ENCODE measurements at regions not wholly inside any gene's neighbourhood (a gene's known extent, or its start where the extent isn't known, plus 50 kb on each side); places are given as distances from the start of the nearest gene placed in this dataset.

DNA sequence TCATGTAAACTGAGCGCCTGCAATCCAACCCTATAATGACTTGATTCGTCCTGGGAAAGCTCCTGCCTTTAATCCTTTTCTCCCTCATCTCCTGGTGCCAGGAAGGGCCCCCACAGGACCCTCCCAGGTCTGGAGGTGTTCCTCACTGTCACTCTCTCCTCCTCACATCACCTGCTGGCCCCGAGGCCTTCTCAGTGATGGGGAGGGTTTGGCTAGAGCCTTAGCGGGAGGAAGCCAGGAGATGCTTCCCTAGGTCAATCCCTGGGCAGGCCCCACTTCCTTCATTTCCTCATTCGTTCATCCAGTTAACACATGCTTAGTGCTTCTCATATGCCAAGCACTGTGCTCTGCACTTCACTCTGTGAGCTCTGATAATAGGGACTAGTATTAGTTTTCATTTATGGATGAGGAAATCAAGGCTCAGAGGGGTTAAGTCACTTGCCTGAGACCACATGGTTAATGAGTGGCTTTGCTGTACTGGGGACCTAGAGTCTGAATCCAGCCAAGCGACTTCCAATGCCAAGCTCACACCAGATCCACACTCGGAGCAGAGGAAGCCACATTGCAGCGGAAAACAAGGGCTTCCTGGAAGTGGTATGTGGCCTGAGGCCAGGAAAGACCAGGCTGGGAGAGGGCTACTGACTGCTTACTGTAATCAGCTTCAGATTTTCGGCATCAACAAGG is 50.3 kb upstream of the CHRNB4 start:
- TF ChIP-seq, protein P1, sequence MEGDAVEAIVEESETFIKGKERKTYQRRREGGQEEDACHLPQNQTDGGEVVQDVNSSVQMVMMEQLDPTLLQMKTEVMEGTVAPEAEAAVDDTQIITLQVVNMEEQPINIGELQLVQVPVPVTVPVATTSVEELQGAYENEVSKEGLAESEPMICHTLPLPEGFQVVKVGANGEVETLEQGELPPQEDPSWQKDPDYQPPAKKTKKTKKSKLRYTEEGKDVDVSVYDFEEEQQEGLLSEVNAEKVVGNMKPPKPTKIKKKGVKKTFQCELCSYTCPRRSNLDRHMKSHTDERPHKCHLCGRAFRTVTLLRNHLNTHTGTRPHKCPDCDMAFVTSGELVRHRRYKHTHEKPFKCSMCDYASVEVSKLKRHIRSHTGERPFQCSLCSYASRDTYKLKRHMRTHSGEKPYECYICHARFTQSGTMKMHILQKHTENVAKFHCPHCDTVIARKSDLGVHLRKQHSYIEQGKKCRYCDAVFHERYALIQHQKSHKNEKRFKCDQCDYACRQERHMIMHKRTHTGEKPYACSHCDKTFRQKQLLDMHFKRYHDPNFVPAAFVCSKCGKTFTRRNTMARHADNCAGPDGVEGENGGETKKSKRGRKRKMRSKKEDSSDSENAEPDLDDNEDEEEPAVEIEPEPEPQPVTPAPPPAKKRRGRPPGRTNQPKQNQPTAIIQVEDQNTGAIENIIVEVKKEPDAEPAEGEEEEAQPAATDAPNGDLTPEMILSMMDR (IDR thresholded peaks at IDR 0.05): no peak
- no peak for TF ChIP-seq POLR2A (IDR thresholded peaks at IDR 0.05)
